ENCODE measurements at regions not wholly inside any gene's neighbourhood (a gene's known extent, or its start where the extent isn't known, plus 50 kb on each side); places are given as distances from the start of the nearest gene placed in this dataset.
A peak's percentile ranks its signal among the peaks of the same experiment; 100 is the strongest.

DNA sequence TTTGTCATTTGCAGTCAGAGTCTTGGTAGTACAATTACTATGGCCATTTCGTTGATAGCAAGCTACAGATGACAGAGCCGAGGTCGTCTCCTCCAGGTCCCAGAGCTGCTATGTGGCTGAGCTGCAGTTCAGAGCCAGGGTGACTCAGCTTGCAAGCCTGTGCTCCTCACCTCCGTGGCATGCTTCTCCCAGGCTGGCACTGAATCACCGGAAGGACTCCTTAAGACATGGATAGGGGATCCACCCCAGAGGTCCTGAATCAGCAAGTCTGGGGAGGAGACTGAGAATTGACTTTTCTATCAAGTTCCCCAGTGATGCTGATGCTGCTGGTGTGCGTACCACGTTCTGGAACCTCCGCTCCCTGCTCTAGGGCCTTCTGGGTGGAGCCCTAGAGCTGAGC is 291.2 kb downstream of the CDH26 start:
- Mint-ChIP-seq H3K36me3 (ENCODE audit: low read depth) (no peaks in the 10 kb centered on the region), H3K27ac (no peak overlapping the region), H3K9me3 (no peaks in the 10 kb centered on the region), H3K27me3 (ENCODE audit: low read depth) (no peaks in the 10 kb centered on the region), H3K4me3 (no peak overlapping the region), H3K4me1 (ENCODE audit: low read depth) (no peaks in the 10 kb centered on the region)
- no peak for DNase-seq
- CTCF ChIA-PET, result interaction anchor here (0.6 kb wide), 1 partner anchor 19 kb away, joined by 4 read pairs; no protein-coding TSS in a partner anchor
- intact Hi-C loops (cut with micrococcal nuclease), result no loop called here

DNA sequence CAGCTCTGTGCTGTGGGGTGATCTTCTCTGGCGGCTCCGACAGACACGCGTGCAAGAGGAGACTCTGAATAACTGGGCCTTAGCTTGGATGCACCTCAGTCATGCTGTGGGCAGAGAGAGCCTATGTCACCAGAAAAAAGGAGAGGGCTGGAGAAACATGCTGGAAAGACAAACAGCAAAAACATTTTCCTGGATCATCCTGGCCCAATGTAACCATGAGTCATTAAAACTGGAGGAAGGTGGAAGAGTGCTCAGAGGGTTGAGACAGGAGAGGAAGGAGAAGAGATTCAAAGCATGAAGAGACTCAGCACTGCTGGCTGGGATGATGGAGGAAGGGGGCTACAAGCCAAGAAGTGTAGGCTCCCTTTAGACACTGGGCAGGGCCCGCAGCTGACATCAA is 292.0 kb downstream of the CDH26 start:
- Mint-ChIP-seq H3K36me3 (ENCODE audit: low read depth) (no peaks in the 10 kb centered on the region), H3K9me3 (no peaks in the 10 kb centered on the region), H3K4me1 (ENCODE audit: low read depth) (no peaks in the 10 kb centered on the region), H3K4me3 (no peak overlapping the region), H3K27me3 (ENCODE audit: low read depth) (no peaks in the 10 kb centered on the region), H3K27ac (no peak overlapping the region)
- DNase-seq, result no peak
- CTCF ChIA-PET, result no interaction called here
- intact Hi-C loops (cut with micrococcal nuclease), result no loop called here

DNA sequence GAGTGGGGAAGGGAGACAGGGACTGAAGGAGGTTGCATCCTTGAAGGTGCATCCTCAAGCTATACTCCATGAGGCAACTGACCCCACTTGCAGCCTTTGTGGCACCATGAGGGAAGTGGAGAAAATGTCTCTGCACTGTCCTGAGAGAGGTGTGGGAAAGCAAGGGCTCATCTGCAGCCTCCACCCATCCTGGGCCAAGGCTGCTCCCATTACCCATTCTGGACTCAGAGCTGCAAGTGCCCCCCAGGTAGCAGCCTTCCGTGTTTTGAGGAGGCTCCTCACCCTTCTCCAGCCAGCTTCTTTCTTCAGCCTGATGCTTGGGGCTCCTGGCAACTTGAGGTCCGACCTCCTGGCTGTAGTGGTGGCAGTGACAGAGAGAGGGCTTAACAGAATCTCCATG is 294.6 kb downstream of the CDH26 start:
- Mint-ChIP-seq H3K27ac (no peak overlapping the region), H3K4me1 (ENCODE audit: low read depth) (no peaks in the 10 kb centered on the region), H3K9me3 (no peaks in the 10 kb centered on the region), H3K36me3 (ENCODE audit: low read depth) (no peaks in the 10 kb centered on the region), H3K27me3 (ENCODE audit: low read depth) (no peaks in the 10 kb centered on the region), H3K4me3 (no peak overlapping the region)
- CTCF ChIA-PET, result no interaction called here
- intact Hi-C loops (cut with micrococcal nuclease), result no loop called here
- no peak for DNase-seq

DNA sequence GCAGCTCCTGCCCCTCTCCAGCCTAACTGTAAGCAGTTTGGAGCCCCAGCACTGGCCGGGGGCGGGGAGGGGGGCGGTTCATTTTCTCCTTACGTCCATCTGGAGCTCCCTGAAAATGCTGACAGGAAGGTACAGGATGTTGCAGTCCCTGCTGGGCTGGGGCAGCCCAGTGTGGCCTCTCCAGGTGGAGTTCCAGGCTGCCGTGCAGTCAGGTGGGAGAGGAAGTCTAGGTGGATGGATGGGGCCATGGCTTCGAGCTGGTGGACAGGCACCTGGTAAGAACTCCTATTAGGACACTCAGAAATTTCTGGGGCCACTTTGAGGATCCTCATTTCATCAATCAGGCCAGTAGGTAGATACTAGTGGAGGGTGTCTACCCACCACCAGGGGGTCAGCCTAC is 295.2 kb downstream of the CDH26 start:
- Mint-ChIP-seq H3K9me3 (no peaks in the 10 kb centered on the region), H3K27me3 (ENCODE audit: low read depth) (no peaks in the 10 kb centered on the region), H3K27ac (no peak overlapping the region), H3K4me1 (ENCODE audit: low read depth) (no peaks in the 10 kb centered on the region), H3K4me3 (no peak overlapping the region), H3K36me3 (ENCODE audit: low read depth) (no peaks in the 10 kb centered on the region)
- DNase-seq, result no peak
- intact Hi-C loops (cut with micrococcal nuclease), result no loop called here
- CTCF ChIA-PET, result no interaction called here

DNA sequence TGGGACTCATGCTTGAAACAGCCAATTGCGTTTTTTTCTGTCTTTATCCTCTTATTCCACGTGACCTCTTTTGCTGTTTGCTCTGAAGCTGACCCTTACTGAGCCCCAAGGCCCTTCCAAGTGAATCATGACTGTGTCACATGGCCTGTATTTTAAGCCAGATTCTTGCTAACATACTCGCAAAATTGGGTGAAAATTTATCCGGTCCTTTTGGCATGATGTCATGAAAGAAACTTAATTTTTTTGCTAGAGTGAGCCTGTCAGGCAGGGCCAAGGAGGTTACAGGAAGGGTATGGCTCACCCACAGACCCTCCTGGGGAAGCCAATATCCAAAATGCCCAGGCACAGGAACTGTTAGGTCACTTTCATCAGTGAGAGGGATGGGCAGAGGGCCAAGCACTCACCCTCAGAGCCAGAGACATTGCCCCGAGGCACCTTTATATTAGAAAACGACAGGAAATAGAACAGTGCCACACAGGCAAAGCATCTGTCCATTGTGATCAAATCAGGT is 296.7 kb downstream of the CDH26 start:
- no peak for DNase-seq
- Mint-ChIP-seq H3K9me3 (no peaks in the 10 kb centered on the region), H3K27ac (no peak overlapping the region), H3K4me1 (ENCODE audit: low read depth) (no peaks in the 10 kb centered on the region), H3K27me3 (ENCODE audit: low read depth) (no peaks in the 10 kb centered on the region), H3K4me3 (no peak overlapping the region), H3K36me3 (ENCODE audit: low read depth) (no peaks in the 10 kb centered on the region)
- CTCF ChIA-PET, result no interaction called here
- intact Hi-C loops (cut with micrococcal nuclease), result no loop called here

DNA sequence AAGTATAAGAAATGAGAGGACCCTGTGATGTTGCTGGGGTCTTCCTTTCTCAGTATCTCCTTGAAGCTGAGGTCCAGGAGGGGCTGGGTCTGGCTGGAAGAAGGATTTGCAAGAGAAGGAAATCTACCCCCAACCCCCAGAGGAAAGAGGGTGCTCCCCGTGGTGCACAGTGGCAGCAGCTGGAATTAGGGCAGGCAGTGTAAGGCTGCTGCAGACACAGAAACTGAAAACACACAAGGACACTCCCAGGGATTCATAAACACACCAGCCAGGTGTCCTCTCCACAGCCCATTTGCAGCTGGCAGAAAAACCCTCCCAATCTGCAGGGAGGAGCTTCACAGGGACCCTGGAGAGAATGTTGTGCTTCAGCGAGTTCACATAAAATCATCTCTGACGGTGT is 297.2 kb downstream of the CDH26 start:
- no peak overlapping the region for H3K27ac Mint-ChIP-seq
- H3K9me3 Mint-ChIP-seq, result no peaks in the 10 kb centered on the region
- H3K4me1 Mint-ChIP-seq (ENCODE audit: low read depth), result no peaks in the 10 kb centered on the region
- intact Hi-C loops (cut with micrococcal nuclease), result no loop called here
- H3K36me3 Mint-ChIP-seq (ENCODE audit: low read depth), result no peaks in the 10 kb centered on the region
- H3K4me3 Mint-ChIP-seq, result no peak overlapping the region
- DNase-seq, result no peak
- CTCF ChIA-PET, result interaction anchor here (0.9 kb wide), 1 partner anchor 46 kb away, joined by 4 read pairs; no protein-coding TSS in a partner anchor
- no peaks in the 10 kb centered on the region for H3K27me3 Mint-ChIP-seq (ENCODE audit: low read depth)

DNA sequence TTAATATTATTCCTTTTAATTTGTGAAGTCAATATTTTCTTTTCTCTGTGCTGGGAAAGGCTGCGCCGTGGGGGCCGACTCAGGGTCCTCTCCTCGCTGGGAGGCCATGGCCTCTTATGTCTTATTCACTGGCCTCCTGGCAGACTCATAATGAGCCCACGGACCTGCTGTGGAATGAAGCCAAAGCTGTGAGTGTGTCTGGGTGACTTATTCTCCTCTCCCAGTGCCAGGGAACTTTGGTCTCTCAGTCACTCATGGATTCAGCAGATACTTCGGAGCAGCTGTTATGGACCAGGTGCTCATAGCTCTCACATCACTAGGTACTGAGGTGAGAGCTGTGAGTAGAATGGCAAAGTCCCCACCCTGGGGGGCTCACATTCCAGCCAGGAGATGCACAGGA is 297.6 kb downstream of the CDH26 start:
- intact Hi-C loops (cut with micrococcal nuclease), result no loop called here
- no peak overlapping the region for H3K27ac Mint-ChIP-seq
- no peaks in the 10 kb centered on the region for H3K4me1 Mint-ChIP-seq (ENCODE audit: low read depth)
- H3K4me3 Mint-ChIP-seq, result no peak overlapping the region
- CTCF ChIA-PET, result interaction anchor here (0.9 kb wide), 1 partner anchor 46 kb away, joined by 4 read pairs; no protein-coding TSS in a partner anchor
- no peaks in the 10 kb centered on the region for H3K9me3 Mint-ChIP-seq
- H3K36me3 Mint-ChIP-seq (ENCODE audit: low read depth), result no peaks in the 10 kb centered on the region
- H3K27me3 Mint-ChIP-seq (ENCODE audit: low read depth), result no peaks in the 10 kb centered on the region
- DNase-seq, result no peak

DNA sequence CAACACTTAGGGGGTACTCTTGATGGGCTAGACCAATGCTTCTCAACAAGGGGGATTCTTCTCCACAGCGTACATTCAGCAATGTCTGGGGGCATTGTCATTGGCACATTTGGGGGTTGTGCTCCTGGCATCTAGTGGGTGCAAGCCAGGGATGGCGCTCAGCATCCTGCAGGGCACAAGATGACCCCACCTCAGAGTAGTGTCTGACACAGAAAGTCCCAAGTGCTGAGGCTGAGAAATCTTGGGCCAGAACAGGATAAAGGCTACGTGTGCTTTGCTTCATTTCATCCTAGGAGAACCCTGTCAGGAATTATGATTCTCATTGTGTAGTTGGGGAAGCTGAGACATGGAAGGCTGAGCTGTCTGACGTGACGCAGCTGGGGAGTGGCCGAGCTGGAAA is 298.6 kb downstream of the CDH26 start:
- H3K4me3 Mint-ChIP-seq, result no peak overlapping the region
- H3K4me1 Mint-ChIP-seq (ENCODE audit: low read depth), result no peaks in the 10 kb centered on the region
- CTCF ChIA-PET, result no interaction called here
- no peaks in the 10 kb centered on the region for H3K9me3 Mint-ChIP-seq
- intact Hi-C loops (cut with micrococcal nuclease), result no loop called here
- DNase-seq, result no peak
- H3K27me3 Mint-ChIP-seq (ENCODE audit: low read depth), result no peaks in the 10 kb centered on the region
- no peaks in the 10 kb centered on the region for H3K36me3 Mint-ChIP-seq (ENCODE audit: low read depth)
- H3K27ac Mint-ChIP-seq, result no peak overlapping the region

DNA sequence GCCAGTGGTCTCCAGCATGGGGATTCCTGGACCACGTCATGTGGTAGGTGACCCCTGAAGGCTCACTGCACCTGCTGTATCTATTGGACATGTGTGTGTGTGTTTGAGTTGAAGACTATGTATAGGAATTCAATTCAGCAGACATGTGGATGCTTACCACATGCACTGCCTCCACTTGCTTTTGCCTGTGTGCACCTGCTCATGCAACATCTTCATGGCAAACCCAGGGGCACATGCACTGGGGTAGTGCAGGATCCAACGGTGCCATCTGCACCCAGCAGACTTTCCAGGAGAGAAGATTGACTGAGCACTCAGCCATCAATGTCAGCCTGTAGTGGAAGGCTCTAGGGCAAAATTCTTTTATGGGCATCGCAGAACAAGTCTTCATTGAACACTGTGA is 299.4 kb downstream of the CDH26 start:
- Mint-ChIP-seq H3K9me3 (no peaks in the 10 kb centered on the region), H3K36me3 (ENCODE audit: low read depth) (no peaks in the 10 kb centered on the region), H3K4me3 (no peak overlapping the region), H3K27me3 (ENCODE audit: low read depth) (no peaks in the 10 kb centered on the region), H3K4me1 (ENCODE audit: low read depth) (no peaks in the 10 kb centered on the region), H3K27ac (no peak overlapping the region)
- CTCF ChIA-PET, result no interaction called here
- DNase-seq, result no peak
- intact Hi-C loops (cut with micrococcal nuclease), result no loop called here

DNA sequence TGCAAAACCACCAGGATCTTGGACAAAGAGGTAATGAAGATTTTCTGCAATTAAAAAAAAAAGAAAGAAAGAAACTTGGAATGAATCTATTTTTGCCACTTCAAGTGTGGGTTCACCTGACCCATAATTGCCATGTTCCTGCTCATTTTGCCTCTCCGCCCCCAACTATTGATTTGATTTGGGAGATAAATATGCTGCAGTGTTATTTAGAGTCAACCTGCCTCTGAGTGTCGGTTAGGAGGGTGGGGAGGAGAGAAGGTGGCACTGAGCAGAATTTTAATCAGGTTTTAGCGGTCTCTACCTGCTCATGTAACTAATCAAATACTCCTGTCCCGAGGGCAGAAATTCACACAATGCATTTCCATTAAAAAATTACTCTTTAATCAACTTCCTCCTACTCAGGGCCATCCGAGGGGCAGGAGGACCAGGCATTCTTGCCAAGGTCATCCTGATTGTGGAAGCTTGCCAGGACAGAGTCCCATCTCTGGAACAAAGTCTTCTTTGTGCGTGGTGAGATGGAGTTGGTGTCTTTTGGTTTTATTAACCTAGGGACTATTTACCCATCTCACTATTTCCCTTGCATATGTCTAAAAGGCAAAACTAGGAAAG is 300.1 kb downstream of the CDH26 start:
- H3K36me3 Mint-ChIP-seq (ENCODE audit: low read depth), result no peaks in the 10 kb centered on the region
- CTCF ChIA-PET, result no interaction called here
- intact Hi-C loops (cut with micrococcal nuclease), result no loop called here
- H3K4me3 Mint-ChIP-seq, result no peak overlapping the region
- no peak for DNase-seq
- no peaks in the 10 kb centered on the region for H3K9me3 Mint-ChIP-seq
- H3K27ac Mint-ChIP-seq, result no peak overlapping the region
- H3K4me1 Mint-ChIP-seq (ENCODE audit: low read depth), result no peaks in the 10 kb centered on the region
- H3K27me3 Mint-ChIP-seq (ENCODE audit: low read depth), result no peaks in the 10 kb centered on the region

DNA sequence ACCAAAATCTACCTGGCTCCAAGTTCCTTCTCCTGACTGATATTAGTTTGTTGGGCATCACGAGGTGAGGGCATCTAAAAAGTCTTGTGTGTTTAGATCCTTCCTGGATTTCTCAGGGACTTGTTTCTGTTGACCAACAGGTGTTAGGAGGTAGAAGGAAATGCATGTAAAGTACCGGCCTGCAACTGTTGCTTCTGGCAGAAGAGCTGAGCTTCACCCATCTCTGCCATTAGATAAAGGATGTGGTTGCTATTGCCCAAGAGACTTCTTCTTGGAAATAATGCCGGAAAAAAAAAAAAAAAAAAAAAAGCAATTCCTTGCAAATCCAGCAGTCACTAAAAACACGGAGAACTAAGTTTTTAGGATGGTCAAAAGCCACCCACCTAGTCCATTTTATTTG is 303.1 kb downstream of the CDH26 start:
- Mint-ChIP-seq H3K36me3 (ENCODE audit: low read depth) (no peaks in the 10 kb centered on the region), H3K4me3 (no peak overlapping the region), H3K27me3 (ENCODE audit: low read depth) (no peaks in the 10 kb centered on the region), H3K4me1 (ENCODE audit: low read depth) (peaks cover 9% of the 10 kb centered on the region), H3K27ac (no peak overlapping the region), H3K9me3 (no peaks in the 10 kb centered on the region)
- DNase-seq, result no peak
- intact Hi-C loops (cut with micrococcal nuclease), result loop anchor here (5.0 kb wide), 1 partner anchor 49 kb away; no protein-coding TSS in a partner anchor
- CTCF ChIA-PET, result interaction anchor here (4.3 kb wide), 1 partner anchor 204 kb away, joined by 35 read pairs; no protein-coding TSS in a partner anchor

DNA sequence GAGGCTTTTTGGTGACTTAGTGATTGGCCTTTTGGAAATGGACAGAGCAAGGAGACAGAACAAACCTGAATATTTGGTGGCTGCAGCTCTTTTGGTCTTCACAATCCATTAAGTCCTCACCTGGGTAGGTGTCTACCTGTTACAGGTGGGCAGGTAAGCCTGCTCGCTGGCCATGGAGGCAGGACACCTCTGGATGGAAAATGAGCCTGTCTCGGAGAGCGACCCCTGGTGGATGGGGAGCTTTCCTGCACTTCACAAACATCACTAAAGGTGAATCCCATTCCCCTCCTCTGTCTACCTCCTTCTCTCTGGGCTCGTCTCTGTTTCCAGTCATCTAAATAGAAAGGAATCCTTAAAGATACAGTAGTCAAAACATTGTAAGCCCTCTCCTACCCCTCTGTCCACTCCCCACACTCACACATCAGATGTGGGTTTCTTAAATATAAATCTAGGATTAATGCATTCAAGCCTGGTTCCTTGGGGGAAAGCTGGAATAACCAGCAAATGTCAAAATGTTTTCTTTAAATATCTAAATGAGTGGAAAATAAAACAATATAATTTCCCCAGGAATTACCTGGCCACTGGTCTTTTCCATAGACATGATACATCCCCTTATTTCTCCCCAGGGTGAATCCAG is 304.9 kb downstream of the CDH26 start:
- Mint-ChIP-seq H3K4me3 (no peak overlapping the region), H3K4me1 (ENCODE audit: low read depth) (peaks cover 11% of the 10 kb centered on the region), H3K27me3 (ENCODE audit: low read depth) (no peaks in the 10 kb centered on the region), H3K27ac (no peak overlapping the region), H3K36me3 (ENCODE audit: low read depth) (no peaks in the 10 kb centered on the region), H3K9me3 (no peaks in the 10 kb centered on the region)
- CTCF ChIA-PET, result interaction anchor here (0.6 to 4.3 kb wide), 7 partner anchors 30 to 205 kb away, joined by 3 to 35 read pairs (median 3); no protein-coding TSS in a partner anchor
- DNase-seq, result peak; percentile 63
- intact Hi-C loops (cut with micrococcal nuclease), result loop anchor here (1.0 to 5.0 kb wide), 4 partner anchors 51 to 314 kb away; no protein-coding TSS in a partner anchor

All from activated naive CD4-positive, alpha-beta T cell treated with anti-CD3 and anti-CD28 coated beads for 36 hours (primary cell).